ENCODE measurements at regions not wholly inside any gene's neighbourhood (a gene's known extent, or its start where the extent isn't known, plus 50 kb on each side); places are given as distances from the start of the nearest gene placed in this dataset.

DNA sequence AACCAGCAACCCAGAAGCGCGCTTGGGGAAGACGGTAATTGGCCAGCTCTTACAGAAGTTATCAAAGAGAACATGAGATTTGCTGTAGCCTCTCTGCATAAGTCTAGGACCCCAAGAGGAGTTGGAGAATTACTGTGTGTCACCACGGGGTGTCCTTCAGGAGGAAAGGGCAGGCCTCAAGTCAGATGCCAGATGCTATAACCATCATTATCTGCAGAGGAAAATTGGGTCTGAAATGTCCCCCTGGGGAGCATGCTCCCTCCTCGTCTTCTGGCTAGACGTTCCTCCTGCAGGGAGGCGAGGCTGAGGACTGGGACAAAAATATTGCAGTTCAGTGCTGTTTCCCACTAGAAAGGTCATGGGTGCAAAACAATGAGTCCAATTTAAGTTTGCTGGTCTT, 380.5 kb upstream of the CFAP20DC start:
- H3K9me3 ChIP-seq (ENCODE audit: low read depth, low read length) = no peaks in the 10 kb centered on the region
- no peak overlapping the region for H3K27ac ChIP-seq
- no peaks in the 10 kb centered on the region for H3K36me3 ChIP-seq (ENCODE audit: insufficient read depth, low read length)
- no peak overlapping the region for H3K4me3 ChIP-seq
- DNase-seq (ENCODE audit: low read depth, low spot score) = no peak
- no peak for TF ChIP-seq EZH2 (IDR thresholded peaks at IDR 0.05)
- no peak for TF ChIP-seq FOXP2 (optimal IDR thresholded peaks at IDR 0.05; ENCODE audit: control extremely low read depth, extremely low read length, insufficient read depth)
- no peak for TF ChIP-seq POLR2AphosphoS5 (IDR thresholded peaks at IDR 0.05; ENCODE audit: borderline replicate concordance, low read depth, low read length)
- no peak overlapping the region for H3K9ac ChIP-seq (ENCODE audit: insufficient read length)

- TF ChIP-seq EZH2 (IDR thresholded peaks at IDR 0.05) (no peak), POLR2AphosphoS5 (IDR thresholded peaks at IDR 0.05; ENCODE audit: borderline replicate concordance, low read depth, low read length) (no peak), FOXP2 (optimal IDR thresholded peaks at IDR 0.05; ENCODE audit: control extremely low read depth, extremely low read length, insufficient read depth) (no peak)
- no peak overlapping the region for H3K27ac ChIP-seq
- no peak overlapping the region for H3K9ac ChIP-seq (ENCODE audit: insufficient read length)
- DNase-seq (ENCODE audit: low read depth, low spot score) = no peak
- H3K4me3 ChIP-seq = no peak overlapping the region
- no peaks in the 10 kb centered on the region for H3K9me3 ChIP-seq (ENCODE audit: low read depth, low read length)
- no peaks in the 10 kb centered on the region for H3K36me3 ChIP-seq (ENCODE audit: insufficient read depth, low read length)
Observed at GRCh38 chr3:59429198-59429597, 379.4 kb upstream of the CFAP20DC start.

DNA sequence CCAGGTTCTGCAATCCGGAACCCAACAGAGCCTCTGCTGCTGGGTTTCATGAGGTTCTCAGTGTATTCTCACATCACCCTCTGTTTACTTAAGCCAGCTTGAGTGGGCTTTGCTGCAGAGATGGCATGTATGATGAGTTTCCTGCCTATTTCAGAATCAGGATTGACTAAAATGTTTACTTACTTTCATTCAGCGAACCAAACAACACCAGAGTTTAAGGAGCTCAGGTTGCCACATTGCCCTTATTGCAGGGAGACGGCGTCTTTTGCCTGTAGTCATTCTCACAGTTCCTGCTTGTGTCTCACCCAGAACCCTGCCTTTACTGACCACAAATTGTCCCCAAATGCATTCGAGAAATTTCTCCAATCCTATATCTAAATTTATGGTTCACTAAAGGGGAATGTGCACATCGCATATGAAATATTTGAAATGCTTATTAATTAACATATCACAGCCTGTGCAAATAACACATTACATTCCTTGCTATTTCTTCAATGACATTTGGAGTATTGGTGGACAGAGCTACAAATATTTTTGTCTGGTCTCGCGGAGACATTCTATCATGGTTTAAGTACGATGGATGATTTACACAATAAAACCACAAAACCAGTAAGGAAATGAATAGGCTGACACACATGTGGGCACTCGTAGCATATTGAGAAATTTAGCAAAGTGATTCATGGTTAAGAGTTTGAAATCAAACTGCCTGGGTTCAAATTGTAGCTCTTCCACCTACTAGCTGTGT, 377.2 kb upstream of the CFAP20DC start:
- Histone ChIP-seq H3K9me3 (ENCODE audit: low read depth, low read length) (no peaks in the 10 kb centered on the region), H3K4me3 (no peak overlapping the region), H3K9ac (ENCODE audit: insufficient read length) (no peak overlapping the region), H3K27ac (no peak overlapping the region), H3K36me3 (ENCODE audit: insufficient read depth, low read length) (no peaks in the 10 kb centered on the region)
- no peak for DNase-seq (ENCODE audit: low read depth, low spot score)
- no peak for TF ChIP-seq FOXP2 (optimal IDR thresholded peaks at IDR 0.05; ENCODE audit: control extremely low read depth, extremely low read length, insufficient read depth)
- TF ChIP-seq POLR2AphosphoS5 (IDR thresholded peaks at IDR 0.05; ENCODE audit: borderline replicate concordance, low read depth, low read length) = no peak
- TF ChIP-seq EZH2 (IDR thresholded peaks at IDR 0.05) = no peak

DNA sequence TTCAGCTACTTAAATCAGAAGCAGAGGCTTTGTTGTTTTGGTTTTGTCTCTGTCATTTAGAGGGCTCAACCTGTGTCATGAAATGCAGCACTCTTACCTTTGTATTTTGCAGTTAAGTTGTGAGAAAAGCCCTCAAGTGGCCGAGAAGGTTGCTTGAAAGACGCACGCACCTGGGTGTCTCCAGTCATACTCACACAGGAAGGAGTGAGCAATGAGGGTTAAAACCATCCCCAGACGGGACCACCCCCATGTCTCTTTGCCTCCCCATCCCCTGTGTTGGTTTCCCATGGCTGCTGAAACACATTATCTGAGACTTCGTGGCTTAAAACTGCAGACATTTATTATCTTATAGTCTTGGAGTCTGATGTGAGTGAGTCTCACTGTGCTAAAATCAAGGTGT, 376.1 kb upstream of the CFAP20DC start:
- Histone ChIP-seq H3K36me3 (ENCODE audit: insufficient read depth, low read length) (no peaks in the 10 kb centered on the region), H3K4me3 (no peak overlapping the region), H3K9ac (ENCODE audit: insufficient read length) (no peak overlapping the region), H3K9me3 (ENCODE audit: low read depth, low read length) (no peaks in the 10 kb centered on the region), H3K27ac (no peak overlapping the region)
- no peak for DNase-seq (ENCODE audit: low read depth, low spot score)
- no peak for TF ChIP-seq FOXP2 (optimal IDR thresholded peaks at IDR 0.05; ENCODE audit: control extremely low read depth, extremely low read length, insufficient read depth)
- TF ChIP-seq EZH2 (IDR thresholded peaks at IDR 0.05) = no peak
- no peak for TF ChIP-seq POLR2AphosphoS5 (IDR thresholded peaks at IDR 0.05; ENCODE audit: borderline replicate concordance, low read depth, low read length)

DNA sequence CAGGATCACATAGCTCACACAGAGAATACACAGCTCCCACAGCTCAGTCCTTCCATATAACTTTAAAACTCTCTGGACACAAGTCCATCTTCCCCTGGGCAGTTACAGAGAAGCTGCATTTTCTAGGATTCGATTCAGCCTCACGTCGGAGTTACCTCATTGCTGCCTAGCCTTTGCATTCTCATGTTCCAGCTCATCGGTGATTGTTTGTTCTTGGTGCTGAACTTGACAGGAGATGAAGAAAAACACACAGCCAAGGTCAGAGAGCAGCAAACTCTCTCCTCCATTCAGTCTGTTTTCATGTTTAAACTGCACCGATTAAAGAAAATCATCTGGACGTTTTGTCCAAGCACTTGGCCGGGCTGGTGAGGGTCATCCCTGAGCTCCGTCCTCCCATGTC, 375.5 kb upstream of the CFAP20DC start:
- H3K9ac ChIP-seq (ENCODE audit: insufficient read length) = no peak overlapping the region
- DNase-seq (ENCODE audit: low read depth, low spot score) = no peak
- no peak overlapping the region for H3K4me3 ChIP-seq
- no peaks in the 10 kb centered on the region for H3K9me3 ChIP-seq (ENCODE audit: low read depth, low read length)
- H3K36me3 ChIP-seq (ENCODE audit: insufficient read depth, low read length) = no peaks in the 10 kb centered on the region
- TF ChIP-seq EZH2 (IDR thresholded peaks at IDR 0.05) (no peak), POLR2AphosphoS5 (IDR thresholded peaks at IDR 0.05; ENCODE audit: borderline replicate concordance, low read depth, low read length) (no peak), FOXP2 (optimal IDR thresholded peaks at IDR 0.05; ENCODE audit: control extremely low read depth, extremely low read length, insufficient read depth) (no peak)
- no peak overlapping the region for H3K27ac ChIP-seq

GRCh38 chr3:59424268-59425010, 374.6 kb upstream of the CFAP20DC start:
- Histone ChIP-seq H3K4me3 (no peak overlapping the region), H3K36me3 (ENCODE audit: insufficient read depth, low read length) (no peaks in the 10 kb centered on the region), H3K9me3 (ENCODE audit: low read depth, low read length) (no peaks in the 10 kb centered on the region), H3K27ac (no peak overlapping the region), H3K9ac (ENCODE audit: insufficient read length) (no peak overlapping the region)
- TF ChIP-seq EZH2 (IDR thresholded peaks at IDR 0.05) (no peak), POLR2AphosphoS5 (IDR thresholded peaks at IDR 0.05; ENCODE audit: borderline replicate concordance, low read depth, low read length) (no peak), FOXP2 (optimal IDR thresholded peaks at IDR 0.05; ENCODE audit: control extremely low read depth, extremely low read length, insufficient read depth) (no peak)
- no peak for DNase-seq (ENCODE audit: low read depth, low spot score)

GRCh38 chr3:59423707-59424106, 373.9 kb upstream of the CFAP20DC start:
- TF ChIP-seq EZH2 (IDR thresholded peaks at IDR 0.05) = no peak
- H3K9ac ChIP-seq (ENCODE audit: insufficient read length) = no peak overlapping the region
- H3K27ac ChIP-seq = no peak overlapping the region
- no peak overlapping the region for H3K4me3 ChIP-seq
- H3K9me3 ChIP-seq (ENCODE audit: low read depth, low read length) = no peaks in the 10 kb centered on the region
- no peak for DNase-seq (ENCODE audit: low read depth, low spot score)
- H3K36me3 ChIP-seq (ENCODE audit: insufficient read depth, low read length) = no peaks in the 10 kb centered on the region

DNA sequence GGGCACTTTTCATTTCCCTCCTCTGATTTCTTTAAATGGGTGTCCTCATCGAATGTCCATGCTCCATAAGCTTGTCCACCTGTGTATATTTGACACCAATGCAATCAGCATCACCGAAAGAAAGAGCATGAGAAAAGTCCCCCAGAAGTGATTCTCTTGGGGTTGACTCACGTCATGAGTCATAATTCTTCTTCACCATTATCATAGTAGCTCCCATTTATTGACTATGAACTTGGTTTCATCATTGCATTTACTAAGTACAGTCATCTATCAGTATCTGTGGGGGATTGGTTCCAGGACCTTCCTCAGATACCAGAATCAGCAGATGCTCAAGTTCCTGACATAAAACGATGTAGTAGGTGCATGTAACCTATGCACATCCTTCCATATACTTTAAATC, 372.5 kb upstream of the CFAP20DC start:
- H3K36me3 ChIP-seq (ENCODE audit: insufficient read depth, low read length) = no peaks in the 10 kb centered on the region
- H3K9ac ChIP-seq (ENCODE audit: insufficient read length) = no peak overlapping the region
- H3K27ac ChIP-seq = no peak overlapping the region
- no peak for TF ChIP-seq FOXP2 (optimal IDR thresholded peaks at IDR 0.05; ENCODE audit: control extremely low read depth, extremely low read length, insufficient read depth)
- TF ChIP-seq POLR2AphosphoS5 (IDR thresholded peaks at IDR 0.05; ENCODE audit: borderline replicate concordance, low read depth, low read length) = no peak
- no peak for TF ChIP-seq EZH2 (IDR thresholded peaks at IDR 0.05)
- H3K9me3 ChIP-seq (ENCODE audit: low read depth, low read length) = no peaks in the 10 kb centered on the region
- no peak for DNase-seq (ENCODE audit: low read depth, low spot score)
- H3K4me3 ChIP-seq = no peak overlapping the region
